GM12878 (cell line): ENCODE measurements at regions not wholly inside any gene's neighbourhood (a gene's known extent, or its start where the extent isn't known, plus 50 kb on each side); places are given as distances from the start of the nearest gene placed in this dataset.

ENCODE experiments used
- ATAC-seq: fragments of 200-7000 bp; cut with Tn5 transposase; 3 replicates; pipeline ENCODE4 v1.9.1; 2020; ENCODE audit warnings: mild to moderate bottlenecking, moderate library complexity
- BruUV-seq: library from RNA; stranded (reverse); fragments of 400-500 nt; replicated peaks from 2 replicates; lab custom pipeline; 2021; lab: Mats Ljungman, UMichigan
- CTCF ChIA-PET: fragments of 300-600 bp; sonication (Branson Sonifier 250); formaldehyde crosslinking; extraction: SDS; loops from one replicate; lab custom pipeline; 2021; ENCODE audit warnings: inconsistent platforms; lab: Yijun Ruan, JAX
- POLR2A ChIA-PET: fragments of 350-600 bp; formaldehyde crosslinking; extraction: SDS; loops from one replicate; lab custom pipeline; 2021; ENCODE audit warnings: inconsistent platforms; lab: Charles Lee
- RAD21 ChIA-PET: fragments of 300-600 bp; sonication (Branson Sonifier 250); formaldehyde crosslinking; loops from one replicate; lab custom pipeline; 2023; ENCODE audit warnings: antibody characterized with exemption; ENCODE audit not compliant: unreplicated experiment; lab: Charles Lee
- SMC1A ChIA-PET: fragments of 300-600 bp; sonication (Branson Sonifier 250); formaldehyde crosslinking; loops from one replicate; lab custom pipeline; 2023; ENCODE audit not compliant: unreplicated experiment, uncharacterized antibody; lab: Charles Lee
- DNase-seq: peaks from one replicate; pipeline ENCODE4 v3.0.0-alpha.2; 2011; ENCODE audit warnings: low read depth, low spot score
- FAIRE-seq: peaks from 3 replicates; lab custom pipeline; 2011; peaks lifted over from hg19 to GRCh38; lab: Jason Lieb, UNC
- H2AFZ ChIP-seq: 2 replicates; pipeline ENCODE4 v1.6.0; 2011; ENCODE audit warnings: low read depth, low read length, control low read depth; ENCODE audit not compliant: control insufficient read depth
- H3K27ac ChIP-seq: 2 replicates; pipeline ENCODE4 v1.5.1; 2011; ENCODE audit warnings: control low read depth; ENCODE audit not compliant: control insufficient read depth, insufficient read depth
- H3K27me3 ChIP-seq, 2 experiments: replicated peaks in 1 of 2; 2 replicates each; pipeline versions ENCODE4 v1.6.0 to v1.6.1; 2011; ENCODE audit warnings: low read length in 1 of 2; ENCODE audit not compliant: control insufficient read depth in 2 of 2, insufficient read depth in 2 of 2
- H3K36me3 ChIP-seq, 2 experiments: 2 replicates each; pipeline ENCODE4 v1.5.1; 2011; ENCODE audit warnings: low read length in 1 of 2; ENCODE audit not compliant: control insufficient read depth in 2 of 2, insufficient read depth in 2 of 2
- H3K4me1 ChIP-seq: 2 replicates; pipeline ENCODE4 v1.6.1; 2011; ENCODE audit warnings: mild to moderate bottlenecking, low read length, moderate library complexity, mixed read lengths; ENCODE audit not compliant: control insufficient read depth, insufficient read depth
- H3K4me2 ChIP-seq: 2 replicates; pipeline ENCODE4 v1.6.0; 2011; ENCODE audit warnings: control low read depth; ENCODE audit not compliant: control insufficient read depth, insufficient read depth
- H3K4me3 ChIP-seq: fragments of 200-600 bp; sonication (generic); 2 replicates; pipeline ENCODE4 v1.5.1; 2016
- H3K79me2 ChIP-seq: 2 replicates; pipeline ENCODE4 v1.6.0; 2011; ENCODE audit warnings: low read length; ENCODE audit not compliant: control insufficient read depth, insufficient read depth
- H3K9ac ChIP-seq: 2 replicates; pipeline ENCODE4 v1.8.0; 2011; ENCODE audit warnings: low read length, control low read depth, mixed read lengths; ENCODE audit not compliant: control insufficient read depth, insufficient read depth
- H3K9me3 ChIP-seq: replicated peaks from 3 replicates; pipeline ENCODE4 v1.5.1; 2011; ENCODE audit warnings: mild to moderate bottlenecking, low read length; ENCODE audit not compliant: control insufficient read depth, insufficient read depth
- H4K20me1 ChIP-seq: 2 replicates; pipeline ENCODE4 v1.6.0; 2011; ENCODE audit not compliant: control insufficient read depth, insufficient read depth
- EGR1 ChIP-seq, 2 experiments: IDR thresholded peaks; 1 replicate in 1 of 2; 2 replicates in 1 of 2; pipeline ENCODE4 v1.6.1; 2011 to 2012; ENCODE audit warnings: low read depth in 2 of 2, low read length in 2 of 2, borderline replicate concordance in 1 of 2, mild to moderate bottlenecking in 1 of 2, moderate library complexity in 1 of 2
- EP300 ChIP-seq, 2 experiments: fragments of 150-350 bp in 1 of 2; IDR thresholded peaks; 2 replicates each; pipeline ENCODE4 v1.6.1; 2011 to 2012; ENCODE audit warnings: low read depth in 2 of 2, low read length in 2 of 2, borderline replicate concordance in 1 of 2, improper control_type of control experiment in 1 of 2, inconsistent platforms in 1 of 2; ENCODE audit not compliant: control insufficient read depth in 1 of 2
- HSF1 ChIP-seq: fragments of 150-350 bp; IDR thresholded peaks from 2 replicates; pipeline ENCODE4 v1.6.1; 2014; ENCODE audit warnings: mild to moderate bottlenecking, low read depth, low read length
- MYC ChIP-seq: IDR thresholded peaks from 2 replicates; pipeline ENCODE4 v1.6.1; 2011; ENCODE audit warnings: mild to moderate bottlenecking, low read length, moderate library complexity, inconsistent platforms; ENCODE audit not compliant: insufficient read depth, insufficient replicate concordance, insufficient read length, severe bottlenecking
- NR2C1 ChIP-seq: fragments of 450-650 bp; IDR thresholded peaks from 2 replicates; pipeline ENCODE4 v1.6.1; 2017; ENCODE audit warnings: antibody characterized with exemption, mild to moderate bottlenecking, moderate library complexity
- RFX5 ChIP-seq: IDR thresholded peaks from 2 replicates; pipeline ENCODE4 v1.6.1; 2011; ENCODE audit warnings: low read depth, low read length, improper control_type of control experiment
- SMAD1 ChIP-seq: fragments of 450-650 bp; IDR thresholded peaks from 2 replicates; pipeline ENCODE4 v1.6.1; 2018; ENCODE audit warnings: mild to moderate bottlenecking, low read depth; ENCODE audit not compliant: partially characterized antibody
- SUPT20H ChIP-seq: IDR thresholded peaks from 2 replicates; pipeline ENCODE4 v1.6.1; 2011; ENCODE audit warnings: low read depth, mild to moderate bottlenecking, low read length, moderate library complexity, borderline replicate concordance; ENCODE audit not compliant: control insufficient read depth
- TAF1 ChIP-seq: IDR thresholded peaks from 2 replicates; pipeline ENCODE4 v1.6.1; 2011; ENCODE audit warnings: mild to moderate bottlenecking, low read depth, low read length, borderline replicate concordance
- TARDBP ChIP-seq: IDR thresholded peaks from 2 replicates; pipeline ENCODE4 v1.6.1; 2016; ENCODE audit warnings: borderline replicate concordance
- ZNF207 ChIP-seq: fragments of 450-650 bp; IDR thresholded peaks from 2 replicates; pipeline ENCODE4 v1.6.1; 2014; ENCODE audit warnings: antibody characterized with exemption, mild to moderate bottlenecking, borderline replicate concordance
- ZNF24 ChIP-seq: fragments of 450-650 bp; IDR thresholded peaks from 2 replicates; pipeline ENCODE4 v1.6.1; 2017; ENCODE audit warnings: antibody characterized with exemption, mild to moderate bottlenecking
- WGBS: methylation state at CpG from one replicate; pipeline ENCODE4 v1.1.6; 2016; ENCODE audit warnings: low lambda C conversion rate; ENCODE audit not compliant: insufficient replicate concordance, insufficient coverage; ENCODE audit errors: missing lambda C conversion rate; 5-methylcytosine and 5-hydroxymethylcytosine counted together
- in situ Hi-C: fragments of 300-500 bp; cut with MboI; formaldehyde crosslinking; loops from 9 replicates; pipeline ENCODE4 v1.14.3; 2018; ENCODE audit warnings: mixed read lengths
- intact Hi-C: fragments of 100-400 bp; cut with micrococcal nuclease; formaldehyde crosslinking; loops from one replicate; pipeline ENCODE4 v1.14.2; 2022; ENCODE audit not compliant: unreplicated experiment
- TF ChIP-seq, protein P1 (sequence below): fragments of 450-650 bp; formaldehyde crosslinking; IDR thresholded peaks from 2 replicates; pipeline ENCODE4 v1.4.0; 2022; ENCODE audit warnings: mild to moderate bottlenecking, moderate library complexity
- TF ChIP-seq, protein P2 (sequence below): fragments of 450-650 bp; IDR thresholded peaks from 2 replicates; pipeline ENCODE4 v1.6.1; 2016; ENCODE audit warnings: mild to moderate bottlenecking, moderate library complexity, borderline replicate concordance

GRCh38 chr4:37082912-37083311 lies 161.6 kb upstream of the NWD2 start:
- WGBS = 51% methylated on average over 2 of the region's 2 CpGs
- FAIRE-seq = no peak
- no peaks in the 10 kb centered on the region for H3K79me2 ChIP-seq
- ChIA-PET CTCF (interaction anchor here (0.8 kb wide), 1 partner anchor 14 kb away, joined by 4 read pairs; no protein-coding TSS in a partner anchor), RAD21 (no interaction called here), POLR2A (no interaction called here), SMC1A (no interaction called here)
- no peaks in the 10 kb centered on the region for H3K9me3 ChIP-seq
- H4K20me1 ChIP-seq = no peaks in the 10 kb centered on the region
- no peak for DNase-seq
- in situ Hi-C loops (no loop called here), intact Hi-C loops (no loop called here)
- H3K9ac ChIP-seq = no peak overlapping the region
- ATAC-seq = no peak
- no peak overlapping the region for H3K27ac ChIP-seq
- no peaks in the 10 kb centered on the region for H3K36me3 ChIP-seq
- no peak overlapping the region for H3K4me3 ChIP-seq
- no peak overlapping the region for H3K4me2 ChIP-seq
- BruUV-seq = no TSS peak
- H3K4me1 ChIP-seq = no peaks in the 10 kb centered on the region
- no peaks in the 10 kb centered on the region for H3K27me3 ChIP-seq
- TF ChIP-seq NR2C1 = no peak
- TF ChIP-seq RFX5 = no peak
- TF ChIP-seq HSF1 = no peak
- no peak for TF ChIP-seq SUPT20H
- TF ChIP-seq, protein P1, sequence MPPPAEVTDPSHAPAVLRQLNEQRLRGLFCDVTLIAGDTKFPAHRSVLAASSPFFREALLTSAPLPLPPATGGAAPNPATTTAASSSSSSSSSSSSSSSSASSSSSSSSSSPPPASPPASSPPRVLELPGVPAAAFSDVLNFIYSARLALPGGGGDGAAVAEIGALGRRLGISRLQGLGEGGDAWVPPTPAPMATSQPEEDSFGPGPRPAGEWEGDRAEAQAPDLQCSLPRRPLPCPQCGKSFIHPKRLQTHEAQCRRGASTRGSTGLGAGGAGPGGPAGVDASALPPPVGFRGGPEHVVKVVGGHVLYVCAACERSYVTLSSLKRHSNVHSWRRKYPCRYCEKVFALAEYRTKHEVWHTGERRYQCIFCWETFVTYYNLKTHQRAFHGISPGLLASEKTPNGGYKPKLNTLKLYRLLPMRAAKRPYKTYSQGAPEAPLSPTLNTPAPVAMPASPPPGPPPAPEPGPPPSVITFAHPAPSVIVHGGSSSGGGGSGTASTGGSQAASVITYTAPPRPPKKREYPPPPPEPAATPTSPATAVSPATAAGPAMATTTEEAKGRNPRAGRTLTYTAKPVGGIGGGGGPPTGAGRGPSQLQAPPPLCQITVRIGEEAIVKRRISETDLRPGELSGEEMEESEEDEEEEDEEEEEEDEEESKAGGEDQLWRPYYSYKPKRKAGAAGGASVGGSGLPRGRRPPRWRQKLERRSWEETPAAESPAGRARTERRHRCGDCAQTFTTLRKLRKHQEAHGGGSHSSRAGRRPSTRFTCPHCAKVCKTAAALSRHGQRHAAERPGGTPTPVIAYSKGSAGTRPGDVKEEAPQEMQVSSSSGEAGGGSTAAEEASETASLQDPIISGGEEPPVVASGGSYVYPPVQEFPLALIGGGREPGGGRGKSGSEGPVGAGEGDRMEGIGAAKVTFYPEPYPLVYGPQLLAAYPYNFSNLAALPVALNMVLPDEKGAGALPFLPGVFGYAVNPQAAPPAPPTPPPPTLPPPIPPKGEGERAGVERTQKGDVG (CRISPR knock-in tag) = no peak
- TF ChIP-seq TARDBP = no peak
- TF ChIP-seq MYC = no peak
- TF ChIP-seq EGR1 (IDR thresholded peaks at IDR 0.05; ENCODE audit: borderline replicate concordance in 1 of 2, low read depth in 2 of 2, low read length in 2 of 2) = no peak
- TF ChIP-seq ZNF24 = no peak
- TF ChIP-seq SMAD1 = no peak
- no peak for TF ChIP-seq EP300 (IDR thresholded peaks at IDR 0.05; ENCODE audit: borderline replicate concordance in 1 of 2, control insufficient read depth in 1 of 2, low read depth in 2 of 2, low read length in 2 of 2)
- no peak for TF ChIP-seq TAF1
- TF ChIP-seq ZNF207 = no peak
- TF ChIP-seq, protein P2, sequence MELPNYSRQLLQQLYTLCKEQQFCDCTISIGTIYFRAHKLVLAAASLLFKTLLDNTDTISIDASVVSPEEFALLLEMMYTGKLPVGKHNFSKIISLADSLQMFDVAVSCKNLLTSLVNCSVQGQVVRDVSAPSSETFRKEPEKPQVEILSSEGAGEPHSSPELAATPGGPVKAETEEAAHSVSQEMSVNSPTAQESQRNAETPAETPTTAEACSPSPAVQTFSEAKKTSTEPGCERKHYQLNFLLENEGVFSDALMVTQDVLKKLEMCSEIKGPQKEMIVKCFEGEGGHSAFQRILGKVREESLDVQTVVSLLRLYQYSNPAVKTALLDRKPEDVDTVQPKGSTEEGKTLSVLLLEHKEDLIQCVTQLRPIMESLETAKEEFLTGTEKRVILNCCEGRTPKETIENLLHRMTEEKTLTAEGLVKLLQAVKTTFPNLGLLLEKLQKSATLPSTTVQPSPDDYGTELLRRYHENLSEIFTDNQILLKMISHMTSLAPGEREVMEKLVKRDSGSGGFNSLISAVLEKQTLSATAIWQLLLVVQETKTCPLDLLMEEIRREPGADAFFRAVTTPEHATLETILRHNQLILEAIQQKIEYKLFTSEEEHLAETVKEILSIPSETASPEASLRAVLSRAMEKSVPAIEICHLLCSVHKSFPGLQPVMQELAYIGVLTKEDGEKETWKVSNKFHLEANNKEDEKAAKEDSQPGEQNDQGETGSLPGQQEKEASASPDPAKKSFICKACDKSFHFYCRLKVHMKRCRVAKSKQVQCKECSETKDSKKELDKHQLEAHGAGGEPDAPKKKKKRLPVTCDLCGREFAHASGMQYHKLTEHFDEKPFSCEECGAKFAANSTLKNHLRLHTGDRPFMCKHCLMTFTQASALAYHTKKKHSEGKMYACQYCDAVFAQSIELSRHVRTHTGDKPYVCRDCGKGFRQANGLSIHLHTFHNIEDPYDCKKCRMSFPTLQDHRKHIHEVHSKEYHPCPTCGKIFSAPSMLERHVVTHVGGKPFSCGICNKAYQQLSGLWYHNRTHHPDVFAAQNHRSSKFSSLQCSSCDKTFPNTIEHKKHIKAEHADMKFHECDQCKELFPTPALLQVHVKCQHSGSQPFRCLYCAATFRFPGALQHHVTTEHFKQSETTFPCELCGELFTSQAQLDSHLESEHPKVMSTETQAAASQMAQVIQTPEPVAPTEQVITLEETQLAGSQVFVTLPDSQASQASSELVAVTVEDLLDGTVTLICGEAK = no peak
- H2AFZ ChIP-seq = no peak overlapping the region
